ENCODE measurements at regions not wholly inside any gene's neighbourhood (a gene's known extent, or its start where the extent isn't known, plus 50 kb on each side); places are given as distances from the start of the nearest gene placed in this dataset.

GRCh38 chr18:6623278-6623677, 106.2 kb upstream of the ARHGAP28 start:
- 20% methylated on average over 2 of the region's 2 CpGs for WGBS (ENCODE audit: low lambda C conversion rate)
- ATAC-seq (no peak), DNase-seq (ENCODE audit: low spot score) (no peak), FAIRE-seq (no peak)
- Histone ChIP-seq H3K79me2 (ENCODE audit: insufficient read depth, low read length) (no peaks in the 10 kb centered on the region), H2AFZ (ENCODE audit: low read length) (no peak overlapping the region), H3K4me3 (replicated peaks in 1 of 3; ENCODE audit: insufficient read depth in 1 of 3, low read depth in 2 of 3, low read length in 3 of 3) (no peak overlapping the region), H3K36me3 (replicated peaks in 1 of 2; ENCODE audit: control insufficient read depth in 1 of 2, insufficient read depth in 2 of 2, low read length in 2 of 2) (no peaks in the 10 kb centered on the region), H3K9me3 (ENCODE audit: low read length) (no peaks in the 10 kb centered on the region), H3K27ac (ENCODE audit: extremely low read length, insufficient read depth, low read length) (no peak overlapping the region), H3K4me2 (ENCODE audit: low read depth, low read length) (no peak overlapping the region), H3K4me1 (ENCODE audit: insufficient read depth, low read length) (no peaks in the 10 kb centered on the region), H4K20me1 (ENCODE audit: insufficient read depth, low read length) (no peaks in the 10 kb centered on the region), H3K27me3 (ENCODE audit: control insufficient read depth in 1 of 2, insufficient read depth in 2 of 2, low read length in 2 of 2) (peaks cover 0 to 9% of the 10 kb centered on the region in 2 experiments; a peak in 2 of 5 replicates), H3K9ac (ENCODE audit: insufficient read depth, low read depth, low read length) (no peak overlapping the region)
- POLR2A ChIA-PET: no interaction called here
- intact Hi-C loops (cut with micrococcal nuclease; ENCODE audit: unreplicated experiment) (no loop called here), in situ Hi-C loops (cut with HindIII; ENCODE audit: extremely low pct_ligation_motif_present, low pct_unique_long_range_greater_than_20kb) (no loop called here)
- TF ChIP-seq MAFK (conservative IDR thresholded peaks at IDR 0.05 in 1 of 2, IDR thresholded peaks at IDR 0.05 in 1 of 2; ENCODE audit: low read length in 2 of 2) (peak; percentile 61 to 86), MAFF (IDR thresholded peaks at IDR 0.05; ENCODE audit: low read depth, low read length) (peak; percentile 73), ZC3H13 (CRISPR knock-in tag; IDR thresholded peaks at IDR 0.05) (no peak)
- BruUV-seq (replicated peaks): no TSS peak
- CTCF ChIA-PET (ENCODE audit: low intra/inter-chr PET ratio, low total read pairs): no interaction called here

DNA sequence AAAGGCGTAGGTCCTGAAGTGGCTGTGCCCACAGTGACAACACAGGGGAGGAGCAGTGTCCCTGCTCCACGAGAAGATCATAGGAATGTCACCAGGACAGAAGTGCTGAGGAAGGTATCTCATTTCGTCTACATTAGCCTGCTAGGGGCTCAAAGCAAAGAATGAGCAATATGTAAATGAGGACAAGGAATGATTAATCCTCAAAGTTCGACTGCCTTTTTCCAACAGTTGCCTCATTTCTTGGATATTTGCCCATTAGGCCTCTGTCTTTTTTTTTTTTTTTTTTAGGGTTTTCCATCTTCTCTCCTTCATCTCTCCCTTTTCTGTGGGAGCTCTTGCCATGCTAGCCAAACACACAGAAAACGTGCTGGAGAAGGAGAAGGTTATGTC, 105.2 kb upstream of the ARHGAP28 start:
- H4K20me1 ChIP-seq (ENCODE audit: insufficient read depth, low read length): no peaks in the 10 kb centered on the region
- CTCF ChIA-PET (ENCODE audit: low intra/inter-chr PET ratio, low total read pairs): no interaction called here
- 2% methylated on average over 5 of the region's 5 CpGs for WGBS (ENCODE audit: low lambda C conversion rate)
- no peaks in the 10 kb centered on the region for H3K79me2 ChIP-seq (ENCODE audit: insufficient read depth, low read length)
- DNase-seq (ENCODE audit: low spot score) (no peak), ATAC-seq (no peak), FAIRE-seq (no peak)
- intact Hi-C loops (cut with micrococcal nuclease; ENCODE audit: unreplicated experiment): no loop called here
- H3K9ac ChIP-seq (ENCODE audit: insufficient read depth, low read depth, low read length): no peak overlapping the region
- H3K27me3 ChIP-seq (ENCODE audit: control insufficient read depth in 1 of 2, insufficient read depth in 2 of 2, low read length in 2 of 2): peaks cover 0 to 9% of the 10 kb centered on the region in 2 experiments; a peak in 2 of 5 replicates
- TF ChIP-seq ZBTB38 (CRISPR knock-in tag; IDR thresholded peaks at IDR 0.05): no peak
- TF ChIP-seq XBP1 (CRISPR knock-in tag; IDR thresholded peaks at IDR 0.05): no peak
- no peak for TF ChIP-seq GTF2F1 (IDR thresholded peaks at IDR 0.05; ENCODE audit: low read length)
- TF ChIP-seq ZBTB10 (CRISPR knock-in tag; IDR thresholded peaks at IDR 0.05; ENCODE audit: borderline replicate concordance): no peak
- TF ChIP-seq ZNF232 (CRISPR knock-in tag; IDR thresholded peaks at IDR 0.05; ENCODE audit: borderline replicate concordance): no peak
- no peak overlapping the region for H3K4me2 ChIP-seq (ENCODE audit: low read depth, low read length)
- H3K9me3 ChIP-seq (ENCODE audit: low read length): no peaks in the 10 kb centered on the region
- H3K27ac ChIP-seq (ENCODE audit: extremely low read length, insufficient read depth, low read length): no peak overlapping the region
- POLR2A ChIA-PET: no interaction called here
- BruUV-seq (replicated peaks): no TSS peak
- no peak overlapping the region for H2AFZ ChIP-seq (ENCODE audit: low read length)
- no peak overlapping the region for H3K4me3 ChIP-seq (replicated peaks in 1 of 3; ENCODE audit: insufficient read depth in 1 of 3, low read depth in 2 of 3, low read length in 3 of 3)
- H3K4me1 ChIP-seq (ENCODE audit: insufficient read depth, low read length): no peaks in the 10 kb centered on the region
- in situ Hi-C loops (cut with HindIII; ENCODE audit: extremely low pct_ligation_motif_present, low pct_unique_long_range_greater_than_20kb): no loop called here
- no peaks in the 10 kb centered on the region for H3K36me3 ChIP-seq (replicated peaks in 1 of 2; ENCODE audit: control insufficient read depth in 1 of 2, insufficient read depth in 2 of 2, low read length in 2 of 2)
